ENCODE measurements at regions not wholly inside any gene's neighbourhood (a gene's known extent, or its start where the extent isn't known, plus 50 kb on each side); places are given as distances from the start of the nearest gene placed in this dataset.

DNA sequence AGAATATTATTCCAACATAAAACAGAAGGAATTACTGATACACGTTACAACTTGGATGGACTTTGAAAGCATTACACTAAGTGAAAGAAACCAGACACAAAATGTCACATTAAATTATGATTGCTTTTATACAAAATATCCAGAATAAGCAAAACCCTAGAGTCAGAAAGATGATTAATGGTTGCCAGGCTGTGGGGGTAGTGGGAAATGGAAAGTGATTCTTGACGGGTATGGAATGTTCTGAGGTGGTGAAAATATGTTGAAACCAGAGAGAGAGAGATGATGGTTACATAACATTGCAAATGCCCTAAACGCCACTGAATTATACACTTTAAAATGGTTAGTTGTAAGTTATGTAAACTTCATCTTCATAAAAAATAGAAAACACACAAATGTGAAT, 1057.2 kb upstream of the TMEFF2 start:
- Histone ChIP-seq H3K27me3 (ENCODE audit: insufficient read depth, low read length) (no peaks in the 10 kb centered on the region), H3K27ac (ENCODE audit: low read depth, low read length) (no peak overlapping the region), H3K36me3 (ENCODE audit: insufficient read depth, low read length) (no peaks in the 10 kb centered on the region), H3K4me3 (ENCODE audit: insufficient read depth, low read length) (no peak overlapping the region), H3K4me2 (ENCODE audit: insufficient read depth, low read length) (no peak overlapping the region), H4K20me1 (ENCODE audit: insufficient read depth, low read length) (no peaks in the 10 kb centered on the region), H3K9me3 (ENCODE audit: low read depth, low read length) (peaks cover 2% of the 10 kb centered on the region), H2AFZ (ENCODE audit: low read length) (no peak overlapping the region), H3K4me1 (ENCODE audit: insufficient read depth, low read length) (no peaks in the 10 kb centered on the region), H3K79me2 (ENCODE audit: insufficient read depth, low read length) (no peaks in the 10 kb centered on the region)
- DNase-seq (ENCODE audit: insufficient read length, low spot score, missing footprints) = no peak
- TF ChIP-seq, protein P1, sequence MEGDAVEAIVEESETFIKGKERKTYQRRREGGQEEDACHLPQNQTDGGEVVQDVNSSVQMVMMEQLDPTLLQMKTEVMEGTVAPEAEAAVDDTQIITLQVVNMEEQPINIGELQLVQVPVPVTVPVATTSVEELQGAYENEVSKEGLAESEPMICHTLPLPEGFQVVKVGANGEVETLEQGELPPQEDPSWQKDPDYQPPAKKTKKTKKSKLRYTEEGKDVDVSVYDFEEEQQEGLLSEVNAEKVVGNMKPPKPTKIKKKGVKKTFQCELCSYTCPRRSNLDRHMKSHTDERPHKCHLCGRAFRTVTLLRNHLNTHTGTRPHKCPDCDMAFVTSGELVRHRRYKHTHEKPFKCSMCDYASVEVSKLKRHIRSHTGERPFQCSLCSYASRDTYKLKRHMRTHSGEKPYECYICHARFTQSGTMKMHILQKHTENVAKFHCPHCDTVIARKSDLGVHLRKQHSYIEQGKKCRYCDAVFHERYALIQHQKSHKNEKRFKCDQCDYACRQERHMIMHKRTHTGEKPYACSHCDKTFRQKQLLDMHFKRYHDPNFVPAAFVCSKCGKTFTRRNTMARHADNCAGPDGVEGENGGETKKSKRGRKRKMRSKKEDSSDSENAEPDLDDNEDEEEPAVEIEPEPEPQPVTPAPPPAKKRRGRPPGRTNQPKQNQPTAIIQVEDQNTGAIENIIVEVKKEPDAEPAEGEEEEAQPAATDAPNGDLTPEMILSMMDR (IDR thresholded peaks at IDR 0.05; ENCODE audit: extremely low read depth, low read depth, low read length) = no peak

DNA sequence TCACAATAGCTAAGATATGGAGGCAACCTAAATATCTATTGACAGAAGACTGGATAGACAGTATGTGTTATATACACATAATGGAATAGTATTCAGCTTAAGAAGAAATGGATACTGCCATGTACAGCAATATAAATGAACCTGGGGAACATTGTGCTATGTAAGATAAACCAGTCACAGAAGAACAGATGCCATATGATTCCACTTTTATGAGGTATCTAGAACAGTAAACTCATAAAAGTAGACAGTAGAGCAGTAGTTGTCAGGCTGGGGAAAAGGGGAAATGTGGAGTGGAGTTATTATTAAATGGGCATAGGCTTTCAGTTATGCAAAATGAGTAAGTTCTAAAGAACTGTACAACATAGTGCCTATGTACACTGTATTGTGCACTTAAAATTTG, 1055.7 kb upstream of the TMEFF2 start:
- no peaks in the 10 kb centered on the region for H3K4me1 ChIP-seq (ENCODE audit: insufficient read depth, low read length)
- TF ChIP-seq, protein P1 (IDR thresholded peaks at IDR 0.05; ENCODE audit: extremely low read depth, low read depth, low read length) = no peak
- H3K4me3 ChIP-seq (ENCODE audit: insufficient read depth, low read length) = no peak overlapping the region
- DNase-seq (ENCODE audit: insufficient read length, low spot score, missing footprints) = no peak
- no peak overlapping the region for H3K4me2 ChIP-seq (ENCODE audit: insufficient read depth, low read length)
- H3K27ac ChIP-seq (ENCODE audit: low read depth, low read length) = no peak overlapping the region
- H2AFZ ChIP-seq (ENCODE audit: low read length) = no peak overlapping the region
- no peaks in the 10 kb centered on the region for H4K20me1 ChIP-seq (ENCODE audit: insufficient read depth, low read length)
- H3K27me3 ChIP-seq (ENCODE audit: insufficient read depth, low read length) = no peaks in the 10 kb centered on the region
- H3K79me2 ChIP-seq (ENCODE audit: insufficient read depth, low read length) = no peaks in the 10 kb centered on the region
- no peaks in the 10 kb centered on the region for H3K9me3 ChIP-seq (ENCODE audit: low read depth, low read length)
- H3K36me3 ChIP-seq (ENCODE audit: insufficient read depth, low read length) = no peaks in the 10 kb centered on the region

DNA sequence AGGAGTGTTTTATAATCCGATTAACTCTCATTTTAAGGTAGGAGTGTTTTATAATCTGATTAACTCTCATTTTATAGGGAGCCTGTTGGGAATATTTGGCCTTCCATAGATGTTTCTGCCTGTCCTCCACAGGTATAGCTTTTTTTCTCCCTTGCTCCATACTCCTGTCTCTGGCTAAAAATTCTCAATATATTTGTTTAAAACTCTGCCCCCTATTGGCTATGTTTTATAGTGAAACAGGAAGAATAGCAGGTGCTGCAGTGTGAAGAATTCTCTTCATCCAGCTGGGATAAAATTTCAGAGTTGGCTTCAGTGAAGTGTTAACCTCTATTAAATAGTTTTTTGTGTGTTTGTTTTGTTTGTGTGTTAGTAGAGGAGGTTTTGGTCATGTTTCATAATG, 1046.0 kb upstream of the TMEFF2 start:
- no peak overlapping the region for H3K4me2 ChIP-seq (ENCODE audit: insufficient read depth, low read length)
- H3K27ac ChIP-seq (ENCODE audit: low read depth, low read length) = no peak overlapping the region
- TF ChIP-seq, protein P1 (IDR thresholded peaks at IDR 0.05; ENCODE audit: extremely low read depth, low read depth, low read length) = no peak
- no peaks in the 10 kb centered on the region for H3K36me3 ChIP-seq (ENCODE audit: insufficient read depth, low read length)
- no peaks in the 10 kb centered on the region for H4K20me1 ChIP-seq (ENCODE audit: insufficient read depth, low read length)
- no peaks in the 10 kb centered on the region for H3K27me3 ChIP-seq (ENCODE audit: insufficient read depth, low read length)
- DNase-seq (ENCODE audit: insufficient read length, low spot score, missing footprints) = no peak
- no peak overlapping the region for H3K4me3 ChIP-seq (ENCODE audit: insufficient read depth, low read length)
- H3K9me3 ChIP-seq (ENCODE audit: low read depth, low read length) = no peaks in the 10 kb centered on the region
- H3K4me1 ChIP-seq (ENCODE audit: insufficient read depth, low read length) = no peaks in the 10 kb centered on the region
- H2AFZ ChIP-seq (ENCODE audit: low read length) = no peak overlapping the region
- H3K79me2 ChIP-seq (ENCODE audit: insufficient read depth, low read length) = no peaks in the 10 kb centered on the region

DNA sequence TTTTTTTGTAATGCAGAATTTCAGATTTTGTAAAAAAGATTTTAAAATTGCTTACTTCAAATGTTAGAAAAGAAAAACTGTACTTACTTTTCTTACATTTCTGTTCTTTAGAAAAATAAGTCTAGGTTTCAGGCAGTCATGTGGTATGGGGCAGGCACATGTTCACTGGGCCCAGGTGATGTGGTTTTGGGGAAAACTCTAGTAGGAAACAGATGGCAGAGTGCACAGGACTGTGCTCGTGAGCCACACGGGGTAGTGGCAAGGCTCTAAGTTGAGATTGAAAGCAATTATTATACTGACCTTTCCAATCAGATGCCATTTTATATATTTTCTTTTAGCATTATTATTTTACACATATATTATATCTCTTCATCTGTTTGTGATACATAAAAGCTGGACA, 1036.9 kb upstream of the TMEFF2 start:
- Histone ChIP-seq H3K9me3 (ENCODE audit: low read depth, low read length) (no peaks in the 10 kb centered on the region), H3K4me3 (ENCODE audit: insufficient read depth, low read length) (no peak overlapping the region), H2AFZ (ENCODE audit: low read length) (no peak overlapping the region), H4K20me1 (ENCODE audit: insufficient read depth, low read length) (no peaks in the 10 kb centered on the region), H3K4me2 (ENCODE audit: insufficient read depth, low read length) (no peak overlapping the region), H3K27ac (ENCODE audit: low read depth, low read length) (no peak overlapping the region), H3K4me1 (ENCODE audit: insufficient read depth, low read length) (no peaks in the 10 kb centered on the region), H3K27me3 (ENCODE audit: insufficient read depth, low read length) (no peaks in the 10 kb centered on the region), H3K79me2 (ENCODE audit: insufficient read depth, low read length) (no peaks in the 10 kb centered on the region), H3K36me3 (ENCODE audit: insufficient read depth, low read length) (no peaks in the 10 kb centered on the region)
- TF ChIP-seq, protein P1 (IDR thresholded peaks at IDR 0.05; ENCODE audit: extremely low read depth, low read depth, low read length) = no peak
- DNase-seq (ENCODE audit: insufficient read length, low spot score, missing footprints) = no peak

All from osteoblast (primary cell).